COLO668 (cell line): ENCODE measurements at regions not wholly inside any gene's neighbourhood (a gene's known extent, or its start where the extent isn't known, plus 50 kb on each side); places are given as distances from the start of the nearest gene placed in this dataset.
A peak's percentile ranks its signal among the peaks of the same experiment; 100 is the strongest.
"Not testable (repeated sequence)": the region's sequence is repeated elsewhere in the genome, so short reads cannot be mapped to it uniquely, and the experiment has no call there.

Experiments
- DNase-seq: peaks from one replicate; lab custom pipeline; 2025; ENCODE audit not compliant: unreplicated experiment; lab: John Stamatoyannopoulos, UW

DNA sequence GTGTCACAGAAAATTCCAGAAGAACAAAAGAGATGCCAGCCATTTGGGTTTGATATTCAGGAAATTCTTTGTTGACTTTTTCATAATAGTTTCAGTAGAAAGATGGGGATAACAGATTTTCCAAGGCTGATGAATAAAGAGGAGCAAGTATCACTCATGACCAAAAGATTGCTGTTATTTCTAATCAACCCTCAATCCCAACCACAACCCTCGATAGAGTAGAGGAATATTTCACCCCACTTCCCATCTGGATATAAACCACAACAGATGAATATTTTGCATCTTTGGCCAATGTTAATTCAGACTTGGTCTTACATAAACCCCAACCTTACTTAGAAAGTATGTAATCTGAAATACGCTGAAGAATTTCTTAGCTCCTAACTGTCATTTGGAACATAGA lies 232.4 kb downstream of the SEC16B start:
- DNase-seq: no peak

DNA sequence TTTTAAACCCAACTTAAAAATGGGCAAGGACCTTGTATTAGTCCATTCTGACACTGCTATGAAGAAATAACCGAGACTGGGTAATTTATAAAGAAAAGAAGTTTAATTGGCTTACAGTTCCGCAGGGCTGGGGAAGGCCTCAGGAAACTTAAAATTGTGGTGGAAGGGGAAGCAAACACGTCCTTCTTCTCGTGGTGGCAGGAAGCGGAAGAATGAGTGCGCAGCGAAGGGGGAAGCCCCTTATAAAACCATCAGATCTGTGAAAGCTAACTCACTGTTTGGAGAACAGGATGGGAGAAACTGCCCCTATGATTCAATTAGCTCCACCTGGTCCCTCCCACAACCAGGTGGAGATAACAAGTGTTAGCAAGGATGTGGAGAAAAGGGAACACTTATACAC lies 237.7 kb downstream of the SEC16B start:
- DNase-seq: no peak

DNA sequence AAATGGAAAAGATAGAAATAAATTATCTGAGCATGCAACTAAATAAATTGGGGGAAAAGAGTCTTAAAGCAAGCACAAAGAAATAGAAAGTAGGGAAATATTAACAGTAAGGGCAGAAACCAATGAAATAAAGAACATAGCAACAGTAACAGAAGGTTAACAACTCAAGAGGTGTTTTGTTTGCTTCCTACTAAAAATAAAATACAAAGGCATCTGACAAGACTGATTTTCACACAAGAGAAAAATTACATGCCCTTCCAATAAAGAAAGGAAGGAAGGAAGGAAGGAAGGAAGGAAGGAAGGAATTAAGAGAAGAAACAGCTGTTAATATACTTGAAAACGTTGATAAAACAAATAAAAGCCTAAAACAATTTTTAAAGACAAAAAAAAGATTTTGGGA lies 240.2 kb downstream of the SEC16B start:
- no peak for DNase-seq

DNA sequence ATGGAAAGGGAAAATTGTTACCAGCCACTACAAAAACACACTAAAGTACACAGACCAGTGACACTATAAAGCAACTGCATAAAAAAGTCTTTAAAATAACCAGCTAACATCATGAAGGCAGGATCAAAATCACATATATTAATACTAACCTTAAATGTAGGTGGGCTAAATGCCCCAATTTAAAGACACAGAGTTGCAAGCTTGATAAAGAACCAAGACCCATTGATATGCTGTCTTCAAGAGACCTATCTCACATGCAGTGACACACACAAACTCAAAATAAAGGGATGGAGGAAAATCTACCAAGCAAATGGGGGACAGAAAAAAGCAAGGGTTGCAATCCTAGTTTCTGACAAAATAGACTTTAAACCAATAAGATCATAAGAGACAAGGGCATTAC lies 246.3 kb downstream of the SEC16B start:
- DNase-seq: no peak

DNA sequence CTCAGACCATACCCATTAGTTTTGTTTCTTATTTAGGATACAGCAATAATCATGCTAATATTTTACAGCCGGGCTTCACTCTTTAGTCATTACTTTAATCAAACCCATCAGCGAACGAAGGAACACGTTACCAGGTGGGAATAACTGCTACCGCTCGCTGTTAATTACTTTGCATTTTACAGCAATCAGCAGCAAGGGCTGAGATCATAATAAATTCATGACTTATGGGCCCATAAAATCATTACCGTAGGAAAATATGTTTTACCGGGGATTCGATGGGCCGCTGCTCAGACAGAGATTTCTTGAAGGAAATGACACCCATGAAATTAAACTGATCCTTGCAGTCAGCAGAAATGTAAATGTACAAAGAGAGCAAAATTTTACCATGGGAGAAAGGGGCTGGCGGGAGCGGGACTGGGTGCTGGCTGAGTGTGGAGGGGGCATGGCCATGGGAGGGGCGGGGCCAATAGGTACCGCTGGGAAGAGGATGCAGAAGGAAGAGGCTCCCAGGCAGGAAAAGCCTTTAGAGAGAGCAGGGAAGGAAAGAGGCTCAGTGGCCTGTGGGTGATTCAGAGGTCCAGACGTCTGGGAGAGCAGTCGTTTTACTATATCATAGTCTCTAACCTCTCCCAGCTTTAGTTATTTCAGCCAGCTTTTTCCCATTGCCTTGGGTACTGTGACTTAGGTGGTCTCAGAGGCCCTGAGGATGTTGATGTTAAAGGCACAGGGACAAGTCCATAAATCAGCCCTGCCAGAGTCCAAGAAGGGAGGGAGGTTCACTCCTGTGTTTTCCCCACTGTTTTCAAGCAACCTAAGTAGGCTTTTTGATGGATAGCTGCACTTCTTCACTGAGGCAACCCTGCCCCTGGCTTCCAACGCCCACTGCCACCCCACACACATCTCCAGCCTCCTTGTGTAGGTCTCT lies 258.9 kb downstream of the SEC16B start:
- DNase-seq: no peak

DNA sequence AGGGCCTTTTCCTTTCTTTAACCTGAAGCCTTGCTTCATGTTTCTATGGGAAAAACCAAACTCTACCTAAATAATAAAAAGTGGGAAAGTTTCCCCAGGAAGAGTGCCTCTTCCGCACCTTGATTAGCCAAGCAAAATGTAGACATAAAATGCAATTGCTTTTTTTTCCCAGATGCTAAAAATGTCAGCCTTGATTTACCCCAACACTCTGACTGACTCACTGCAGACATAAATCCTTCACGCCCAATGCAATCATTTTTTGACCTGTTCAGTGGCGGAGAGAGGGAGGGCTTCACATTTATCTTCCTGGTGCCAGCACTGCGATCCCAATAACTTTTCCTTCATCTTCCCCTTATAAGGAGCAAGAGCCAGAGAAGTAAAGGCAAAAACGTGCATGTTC lies 261.5 kb downstream of the SEC16B start:
- no peak for DNase-seq

DNA sequence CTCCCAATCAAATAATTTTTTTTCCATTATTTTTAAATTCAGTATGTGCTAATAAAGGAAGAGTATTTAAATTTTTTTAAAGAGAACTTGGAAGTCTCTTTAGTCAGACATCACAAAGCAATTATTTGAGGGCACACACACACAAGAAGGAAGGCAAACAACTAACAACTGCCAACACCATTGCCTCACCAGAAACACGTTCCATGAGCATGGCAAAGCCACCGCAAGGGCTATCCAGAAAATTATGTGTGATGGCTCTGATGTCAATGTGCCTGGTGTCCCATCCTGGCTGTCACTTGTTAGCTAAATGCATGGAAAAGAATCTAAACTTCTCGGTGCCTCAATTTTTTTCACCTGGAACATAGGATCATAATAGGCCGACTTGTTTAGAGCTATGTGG lies 262.9 kb downstream of the SEC16B start:
- DNase-seq: no peak

DNA sequence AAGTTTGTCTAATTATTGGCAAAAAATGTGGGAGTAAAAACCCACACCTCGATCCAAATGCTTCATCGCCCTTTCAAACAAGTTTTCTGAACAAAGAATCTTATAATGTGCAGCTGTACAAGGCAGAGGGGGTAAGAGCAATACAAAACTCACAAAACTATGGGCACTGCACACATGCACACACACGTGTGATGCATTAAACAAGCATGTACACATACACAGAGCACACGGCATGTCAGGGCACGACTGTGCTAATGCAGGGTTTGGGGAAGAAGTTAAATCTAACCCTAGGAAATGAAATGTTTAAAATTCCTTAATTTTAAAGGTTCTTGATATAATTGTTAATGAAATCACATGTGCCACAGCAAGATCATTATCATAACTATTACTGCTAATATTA lies 264.0 kb downstream of the SEC16B start:
- DNase-seq: no peak

DNA sequence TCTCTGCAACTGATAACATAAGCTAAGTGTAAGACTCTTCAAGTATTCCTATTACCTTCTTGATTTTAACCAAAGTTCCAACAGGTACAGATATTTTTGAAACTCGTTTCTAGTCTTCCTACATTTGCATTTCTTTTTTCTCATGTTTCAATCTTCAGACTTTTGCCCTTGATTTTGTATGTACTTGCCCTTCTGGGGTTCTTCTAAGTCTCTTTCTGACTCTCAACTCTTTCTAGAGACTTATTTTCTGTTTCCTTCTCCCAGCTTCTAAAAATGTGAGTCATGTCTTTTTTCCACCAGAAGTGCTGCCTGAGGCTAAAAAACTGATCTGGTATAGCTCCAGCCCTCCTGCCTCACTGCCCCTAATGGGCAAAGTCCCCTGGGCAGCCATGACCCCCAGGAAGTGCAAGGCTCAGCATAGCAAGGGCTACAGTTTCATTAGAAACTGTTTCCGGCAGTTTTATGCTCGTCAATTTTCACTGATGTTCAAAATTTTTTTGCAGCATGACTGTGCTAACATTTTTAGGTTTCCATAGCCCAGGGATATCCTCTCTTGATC lies 265.9 kb downstream of the SEC16B start:
- no peak for DNase-seq

DNA sequence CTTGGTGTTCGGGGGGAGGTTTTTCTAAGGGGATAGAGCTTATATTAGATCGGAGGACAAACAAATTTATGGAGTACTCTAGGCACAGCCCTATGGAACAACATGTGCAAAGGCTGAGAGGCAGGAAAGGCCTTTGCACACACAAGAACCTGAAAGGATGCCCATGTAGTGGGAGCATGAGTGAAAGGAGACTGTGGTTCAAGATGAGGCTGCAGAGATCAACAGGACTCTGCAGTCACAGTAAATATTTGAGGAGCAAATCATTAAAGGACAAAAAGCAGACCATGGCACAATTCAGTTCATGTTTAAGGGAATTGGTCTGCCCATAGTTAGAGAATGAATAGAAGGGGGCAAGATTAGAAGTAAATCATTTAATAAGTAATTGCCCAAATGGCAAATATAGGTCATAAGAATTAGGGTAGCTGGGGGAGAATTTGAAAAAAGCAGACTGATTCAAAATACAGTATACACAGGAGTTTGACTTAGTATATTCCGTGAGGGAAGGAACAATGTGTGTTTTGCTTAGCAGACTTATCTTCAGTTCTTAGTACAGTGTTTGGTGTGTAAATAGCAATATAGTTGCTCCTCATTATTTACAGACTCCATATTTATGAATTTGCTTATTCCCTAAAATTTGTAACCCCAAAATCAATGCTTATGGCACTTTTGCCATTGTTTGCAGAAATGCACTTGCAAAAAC lies 268.1 kb downstream of the SEC16B start:
- no peak for DNase-seq

DNA sequence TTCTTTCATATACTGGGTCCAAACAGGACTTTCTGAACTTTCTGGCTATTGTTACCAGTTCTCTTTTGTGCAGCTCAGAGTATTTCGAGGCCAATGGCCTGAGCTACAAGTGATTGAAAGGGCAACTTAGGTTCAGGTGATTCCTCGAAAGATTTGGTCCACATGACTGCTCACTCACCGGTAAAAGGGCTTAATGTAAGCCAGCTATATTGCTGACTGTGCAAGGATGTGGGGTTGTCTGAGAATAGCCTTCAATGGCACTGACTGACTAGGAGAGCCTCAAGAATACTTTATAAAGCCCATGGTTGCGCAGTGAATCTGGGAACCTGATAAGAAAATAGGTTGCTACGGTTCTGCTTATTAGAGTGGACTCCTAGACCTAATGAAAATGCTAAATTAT lies 269.0 kb downstream of the SEC16B start:
- DNase-seq: no peak

DNA sequence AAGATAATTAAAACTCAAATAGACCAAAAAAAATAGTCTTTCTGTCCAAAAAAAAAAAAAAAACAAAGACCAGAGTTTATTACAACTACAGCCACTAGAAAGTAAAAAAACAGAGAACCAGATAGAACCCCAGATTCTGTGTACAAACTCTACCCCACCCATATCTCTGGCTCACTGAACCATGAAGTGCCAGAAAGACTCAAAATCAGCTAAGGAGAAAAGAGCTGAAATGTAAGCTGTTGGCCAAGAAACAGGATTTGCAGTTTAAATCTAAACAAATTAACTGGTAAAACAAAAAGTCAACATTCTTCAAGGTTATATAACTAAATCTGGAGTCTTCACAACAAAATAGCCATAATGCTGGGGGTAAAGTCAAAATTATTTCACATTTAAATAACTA lies 278.9 kb downstream of the SEC16B start:
- no peak for DNase-seq

DNA sequence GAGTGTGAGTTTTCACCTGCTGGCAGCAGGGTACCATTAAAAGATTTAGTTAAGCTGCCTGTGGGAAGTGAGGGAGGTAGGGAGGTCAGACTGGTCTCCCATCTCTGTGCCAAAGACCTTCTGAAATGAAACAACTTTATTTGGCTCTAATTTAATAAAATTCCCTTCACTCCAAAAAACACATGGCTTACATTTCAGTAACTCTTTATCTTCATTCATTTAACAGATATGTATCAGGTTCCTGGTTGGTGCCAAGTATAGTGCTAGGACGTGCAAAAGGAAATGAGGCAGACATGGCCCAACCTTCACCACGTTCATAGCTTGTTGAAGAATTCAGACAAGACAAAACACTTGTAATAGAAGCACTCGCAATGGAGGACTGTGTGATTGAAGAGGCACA lies 282.3 kb downstream of the SEC16B start:
- DNase-seq: no peak

DNA sequence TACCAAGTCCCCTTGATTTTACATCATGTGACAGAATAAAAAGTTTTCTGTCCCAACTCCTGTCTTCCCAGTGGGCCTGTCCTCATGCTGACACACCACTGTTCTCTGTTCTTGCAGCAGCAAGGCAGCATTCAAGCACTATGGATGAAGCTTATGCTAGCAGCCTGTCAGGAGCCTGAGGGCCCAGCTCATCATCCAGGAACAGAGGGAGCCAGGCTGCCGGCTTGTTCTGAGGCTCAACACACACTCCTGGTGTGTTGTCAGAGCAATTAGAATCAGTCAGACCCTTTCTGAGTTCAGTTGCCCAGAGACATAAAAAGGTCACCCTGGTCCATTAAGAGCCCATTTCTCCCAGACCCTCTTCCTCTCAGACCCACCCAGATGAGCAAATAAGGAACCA lies 282.9 kb downstream of the SEC16B start:
- DNase-seq: no peak

DNA sequence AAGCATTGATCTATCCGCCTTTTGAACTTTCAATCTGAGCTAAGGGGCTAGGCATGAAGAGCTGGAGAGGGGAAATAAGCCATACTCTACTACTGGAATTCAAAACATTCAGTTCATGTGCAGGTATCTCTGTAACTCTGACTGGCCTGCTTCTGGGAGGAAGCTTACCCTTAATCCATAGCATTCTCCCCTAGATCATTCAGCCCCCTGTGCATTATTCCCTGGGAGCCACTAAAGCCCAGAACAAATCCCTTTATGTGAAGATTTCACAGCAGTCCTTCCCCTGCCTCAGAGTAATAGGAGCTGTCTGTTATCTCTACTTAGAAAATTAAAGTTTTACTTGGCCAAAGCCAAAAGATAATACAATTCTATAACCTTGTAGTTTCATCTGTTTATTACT lies 300.7 kb downstream of the SEC16B start:
- DNase-seq: no peak

DNA sequence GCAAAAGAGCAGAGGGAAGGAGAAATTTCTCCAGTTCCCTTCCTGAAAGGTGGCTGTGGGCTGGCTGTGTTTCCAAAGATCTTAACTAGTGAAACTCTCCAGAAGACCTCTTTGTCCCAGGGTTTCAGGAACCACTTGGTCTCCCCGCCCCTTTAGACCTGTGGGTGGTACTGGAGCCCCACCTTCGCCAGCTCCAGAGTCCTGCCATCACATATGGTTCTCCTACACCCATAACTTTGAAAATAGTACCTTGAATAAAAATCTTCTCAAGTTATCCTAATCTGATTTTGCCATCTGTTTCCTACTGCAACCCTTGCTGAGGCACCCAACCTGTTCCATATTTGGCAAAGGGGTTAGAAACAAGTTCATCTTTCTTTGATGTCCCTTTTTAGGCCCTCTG lies 303.9 kb downstream of the SEC16B start:
- DNase-seq: no peak

DNA sequence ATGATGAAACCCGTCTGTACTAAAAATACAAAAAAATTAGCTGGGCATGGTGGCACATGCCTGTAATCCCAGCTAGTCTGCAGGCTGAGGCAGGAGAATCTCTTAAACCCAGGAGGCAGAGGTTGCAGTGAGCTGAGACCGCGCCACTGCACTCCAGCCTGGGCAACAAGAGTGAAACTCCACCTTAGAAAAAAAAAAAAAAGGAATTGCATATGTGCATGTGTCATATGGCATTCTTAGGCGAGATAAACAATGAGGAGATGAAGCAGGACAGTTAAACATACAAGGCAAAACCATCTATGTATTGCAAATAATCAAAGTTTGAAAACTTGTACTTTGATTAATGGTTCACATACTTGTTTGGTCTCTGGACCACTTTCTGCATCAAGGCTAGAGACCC lies 305.1 kb downstream of the SEC16B start:
- DNase-seq: not testable (repeated sequence)

DNA sequence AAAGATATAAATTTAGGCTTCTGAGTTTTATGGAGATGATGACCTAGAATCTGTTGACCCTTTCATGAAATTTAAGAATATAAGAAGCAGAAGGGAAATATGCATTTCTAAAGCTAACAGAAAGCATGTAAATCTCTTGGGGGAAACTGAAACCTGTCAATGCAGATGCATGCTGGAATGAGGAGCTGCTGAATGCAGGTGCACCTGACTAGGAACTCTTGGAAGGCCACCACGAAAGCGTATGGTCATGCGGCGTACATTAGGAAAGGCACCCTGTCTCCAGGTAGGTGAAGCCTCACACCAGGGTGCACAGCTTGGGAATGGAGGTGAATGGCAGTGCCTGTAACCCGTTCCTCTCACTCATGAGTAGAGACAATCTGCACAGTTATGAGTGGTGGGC lies 309.7 kb downstream of the SEC16B start:
- DNase-seq: no peak

DNA sequence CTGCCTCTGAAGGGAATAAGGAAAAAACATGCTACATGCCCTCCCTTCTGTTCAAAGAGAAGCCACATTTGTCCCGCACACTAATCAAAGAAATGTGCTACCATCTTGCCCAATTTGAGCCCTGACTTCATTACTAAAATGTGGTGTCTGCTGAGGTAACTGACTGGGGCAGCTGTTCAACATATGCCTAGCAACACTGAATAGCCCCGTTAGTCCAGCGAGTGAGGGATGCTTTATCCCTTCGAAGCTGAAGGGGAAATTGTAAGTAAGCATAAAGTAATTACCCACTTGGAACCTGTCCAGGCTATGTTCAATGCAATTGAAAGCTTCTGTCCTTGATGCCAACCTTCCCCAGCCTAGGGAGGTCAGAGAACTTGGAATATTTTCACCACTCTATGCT lies 310.6 kb downstream of the SEC16B start:
- DNase-seq: no peak

DNA sequence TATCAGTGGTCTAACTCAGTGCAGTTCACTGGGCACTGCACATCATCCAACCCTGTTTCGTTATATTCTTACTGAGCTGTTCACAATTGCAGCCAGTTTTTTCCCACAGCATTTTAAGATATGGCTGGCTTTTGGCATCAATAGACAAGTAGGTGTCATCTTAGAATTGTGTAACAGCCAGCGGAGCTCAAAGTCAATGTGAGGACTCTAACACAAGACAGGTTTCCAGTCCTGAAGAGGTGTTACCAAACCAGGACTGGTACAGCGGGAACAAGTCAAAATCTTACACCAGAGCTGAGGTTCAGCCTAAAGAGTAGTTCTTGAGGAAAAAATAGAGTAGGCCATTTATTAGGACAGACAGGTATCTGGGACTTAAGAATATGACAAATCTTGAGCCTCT lies 313.3 kb downstream of the SEC16B start:
- no peak for DNase-seq

DNA sequence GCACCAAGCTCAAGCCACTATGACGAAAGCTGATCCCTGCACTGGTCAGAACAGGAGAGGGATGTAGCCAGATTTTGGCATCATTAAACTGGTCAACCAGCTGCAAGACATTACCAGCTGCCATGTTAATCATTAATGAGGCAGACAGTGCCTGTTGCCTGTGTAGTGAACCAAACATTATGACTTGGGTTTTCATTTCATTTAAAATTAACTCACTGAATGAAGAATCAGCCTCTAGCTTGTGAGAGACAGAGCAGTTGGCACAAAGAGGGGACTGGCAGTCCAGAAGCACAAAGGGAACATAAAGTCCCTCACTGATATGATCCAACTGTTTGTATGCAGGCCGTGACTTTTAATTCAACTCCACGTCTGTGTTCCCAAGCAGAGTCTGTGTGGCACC lies 318.9 kb downstream of the SEC16B start:
- DNase-seq: peak; percentile 81

DNA sequence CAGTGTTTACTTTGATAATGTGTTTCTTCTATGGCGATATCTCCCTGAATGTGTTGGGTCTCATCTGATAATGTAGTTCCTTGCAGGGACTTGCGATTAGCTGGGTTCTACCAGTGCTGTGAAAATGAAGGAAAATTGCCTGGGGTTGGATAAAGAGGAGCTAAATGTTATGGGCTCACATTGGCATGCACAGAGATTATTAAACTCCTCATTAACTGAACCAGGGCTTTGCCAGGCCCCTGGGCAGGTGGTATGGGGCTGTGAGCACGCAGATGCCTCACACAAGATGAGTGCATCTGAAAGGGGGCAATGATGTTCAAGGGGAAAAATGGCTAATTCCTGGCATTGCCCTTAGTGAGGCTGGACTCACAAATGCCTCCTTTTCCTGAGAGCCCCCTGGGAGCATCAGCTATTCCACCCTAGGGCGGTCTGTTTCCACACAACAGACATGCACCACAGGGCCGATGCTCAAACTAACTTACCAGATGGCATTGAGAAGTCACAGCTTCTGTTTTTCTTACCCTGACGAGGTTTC lies 321.1 kb downstream of the SEC16B start:
- no peak for DNase-seq
